H1 (cell line): ENCODE measurements at regions not wholly inside any gene's neighbourhood (a gene's known extent, or its start where the extent isn't known, plus 50 kb on each side); places are given as distances from the start of the nearest gene placed in this dataset.

Source experiments
- EP300 ChIP-seq, 2 experiments: IDR thresholded peaks; 1 replicate in 1 of 2; 2 replicates in 1 of 2; pipeline ENCODE4 v1.6.1; 2011 to 2012; ENCODE audit warnings: low read depth in 2 of 2, low read length in 2 of 2, mild to moderate bottlenecking in 2 of 2, borderline replicate concordance in 1 of 2, inconsistent platforms in 1 of 2, moderate library complexity in 1 of 2
- FOSL1 ChIP-seq: IDR thresholded peaks from 2 replicates; pipeline ENCODE4 v1.6.1; 2011; ENCODE audit warnings: mild to moderate bottlenecking, low read depth, low read length, moderate library complexity; ENCODE audit not compliant: insufficient read depth
- JUN ChIP-seq: IDR thresholded peaks from 2 replicates; pipeline ENCODE4 v1.6.1; 2011; ENCODE audit warnings: low read depth, mild to moderate bottlenecking, improper control_type of control experiment, low read length
- TAF1 ChIP-seq: IDR thresholded peaks from 2 replicates; pipeline ENCODE4 v1.6.1; 2011; ENCODE audit warnings: mild to moderate bottlenecking, low read depth, low read length
- TF ChIP-seq, protein P1 (sequence below): fragments of 300-600 bp; sonication (generic); IDR thresholded peaks from 2 replicates; pipeline ENCODE4 v1.7.1; 2012; ENCODE audit warnings: low read length, moderate library complexity, mild to moderate bottlenecking, inconsistent platforms; ENCODE audit not compliant: insufficient replicate concordance
- TF ChIP-seq, protein P2 (sequence below): IDR thresholded peaks from 2 replicates; pipeline ENCODE4 v1.6.1; 2012; ENCODE audit warnings: low read length, inconsistent platforms

DNA sequence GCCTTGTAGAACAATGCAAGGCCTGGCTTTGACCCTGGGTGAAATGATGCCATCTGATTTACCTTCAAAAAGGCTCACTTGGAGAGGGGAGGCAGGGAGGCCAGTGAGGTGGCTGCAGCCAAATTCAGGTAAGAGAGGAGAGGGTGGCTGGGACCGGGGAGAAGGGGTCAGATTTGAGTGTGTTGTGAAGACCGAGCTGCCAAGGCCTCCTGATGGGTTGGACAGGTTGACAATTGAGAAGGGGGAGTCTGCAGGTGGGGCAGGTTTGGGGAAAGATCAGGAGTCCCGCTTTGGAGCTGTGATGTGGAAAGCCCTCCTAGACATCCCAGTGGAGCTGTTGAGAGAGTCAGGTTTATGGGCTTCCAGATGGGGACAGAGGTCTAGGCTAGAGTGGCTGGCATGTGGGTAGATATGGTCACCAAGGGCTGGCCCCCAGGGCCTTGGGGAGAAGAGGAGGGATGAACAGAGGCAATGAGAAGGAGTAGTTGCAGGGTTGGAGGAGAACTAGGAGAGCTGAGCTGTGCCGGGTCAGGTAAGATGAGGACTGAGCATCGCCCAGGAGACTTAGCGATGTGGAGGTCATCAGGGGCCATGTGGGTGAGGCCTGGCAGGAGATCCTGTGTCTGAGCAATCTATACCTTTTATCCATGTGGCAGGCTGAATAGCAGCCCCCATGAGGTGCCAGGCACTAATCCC lies 70.5 kb upstream of the TOX2 start (continued):
- TF ChIP-seq, protein P1, sequence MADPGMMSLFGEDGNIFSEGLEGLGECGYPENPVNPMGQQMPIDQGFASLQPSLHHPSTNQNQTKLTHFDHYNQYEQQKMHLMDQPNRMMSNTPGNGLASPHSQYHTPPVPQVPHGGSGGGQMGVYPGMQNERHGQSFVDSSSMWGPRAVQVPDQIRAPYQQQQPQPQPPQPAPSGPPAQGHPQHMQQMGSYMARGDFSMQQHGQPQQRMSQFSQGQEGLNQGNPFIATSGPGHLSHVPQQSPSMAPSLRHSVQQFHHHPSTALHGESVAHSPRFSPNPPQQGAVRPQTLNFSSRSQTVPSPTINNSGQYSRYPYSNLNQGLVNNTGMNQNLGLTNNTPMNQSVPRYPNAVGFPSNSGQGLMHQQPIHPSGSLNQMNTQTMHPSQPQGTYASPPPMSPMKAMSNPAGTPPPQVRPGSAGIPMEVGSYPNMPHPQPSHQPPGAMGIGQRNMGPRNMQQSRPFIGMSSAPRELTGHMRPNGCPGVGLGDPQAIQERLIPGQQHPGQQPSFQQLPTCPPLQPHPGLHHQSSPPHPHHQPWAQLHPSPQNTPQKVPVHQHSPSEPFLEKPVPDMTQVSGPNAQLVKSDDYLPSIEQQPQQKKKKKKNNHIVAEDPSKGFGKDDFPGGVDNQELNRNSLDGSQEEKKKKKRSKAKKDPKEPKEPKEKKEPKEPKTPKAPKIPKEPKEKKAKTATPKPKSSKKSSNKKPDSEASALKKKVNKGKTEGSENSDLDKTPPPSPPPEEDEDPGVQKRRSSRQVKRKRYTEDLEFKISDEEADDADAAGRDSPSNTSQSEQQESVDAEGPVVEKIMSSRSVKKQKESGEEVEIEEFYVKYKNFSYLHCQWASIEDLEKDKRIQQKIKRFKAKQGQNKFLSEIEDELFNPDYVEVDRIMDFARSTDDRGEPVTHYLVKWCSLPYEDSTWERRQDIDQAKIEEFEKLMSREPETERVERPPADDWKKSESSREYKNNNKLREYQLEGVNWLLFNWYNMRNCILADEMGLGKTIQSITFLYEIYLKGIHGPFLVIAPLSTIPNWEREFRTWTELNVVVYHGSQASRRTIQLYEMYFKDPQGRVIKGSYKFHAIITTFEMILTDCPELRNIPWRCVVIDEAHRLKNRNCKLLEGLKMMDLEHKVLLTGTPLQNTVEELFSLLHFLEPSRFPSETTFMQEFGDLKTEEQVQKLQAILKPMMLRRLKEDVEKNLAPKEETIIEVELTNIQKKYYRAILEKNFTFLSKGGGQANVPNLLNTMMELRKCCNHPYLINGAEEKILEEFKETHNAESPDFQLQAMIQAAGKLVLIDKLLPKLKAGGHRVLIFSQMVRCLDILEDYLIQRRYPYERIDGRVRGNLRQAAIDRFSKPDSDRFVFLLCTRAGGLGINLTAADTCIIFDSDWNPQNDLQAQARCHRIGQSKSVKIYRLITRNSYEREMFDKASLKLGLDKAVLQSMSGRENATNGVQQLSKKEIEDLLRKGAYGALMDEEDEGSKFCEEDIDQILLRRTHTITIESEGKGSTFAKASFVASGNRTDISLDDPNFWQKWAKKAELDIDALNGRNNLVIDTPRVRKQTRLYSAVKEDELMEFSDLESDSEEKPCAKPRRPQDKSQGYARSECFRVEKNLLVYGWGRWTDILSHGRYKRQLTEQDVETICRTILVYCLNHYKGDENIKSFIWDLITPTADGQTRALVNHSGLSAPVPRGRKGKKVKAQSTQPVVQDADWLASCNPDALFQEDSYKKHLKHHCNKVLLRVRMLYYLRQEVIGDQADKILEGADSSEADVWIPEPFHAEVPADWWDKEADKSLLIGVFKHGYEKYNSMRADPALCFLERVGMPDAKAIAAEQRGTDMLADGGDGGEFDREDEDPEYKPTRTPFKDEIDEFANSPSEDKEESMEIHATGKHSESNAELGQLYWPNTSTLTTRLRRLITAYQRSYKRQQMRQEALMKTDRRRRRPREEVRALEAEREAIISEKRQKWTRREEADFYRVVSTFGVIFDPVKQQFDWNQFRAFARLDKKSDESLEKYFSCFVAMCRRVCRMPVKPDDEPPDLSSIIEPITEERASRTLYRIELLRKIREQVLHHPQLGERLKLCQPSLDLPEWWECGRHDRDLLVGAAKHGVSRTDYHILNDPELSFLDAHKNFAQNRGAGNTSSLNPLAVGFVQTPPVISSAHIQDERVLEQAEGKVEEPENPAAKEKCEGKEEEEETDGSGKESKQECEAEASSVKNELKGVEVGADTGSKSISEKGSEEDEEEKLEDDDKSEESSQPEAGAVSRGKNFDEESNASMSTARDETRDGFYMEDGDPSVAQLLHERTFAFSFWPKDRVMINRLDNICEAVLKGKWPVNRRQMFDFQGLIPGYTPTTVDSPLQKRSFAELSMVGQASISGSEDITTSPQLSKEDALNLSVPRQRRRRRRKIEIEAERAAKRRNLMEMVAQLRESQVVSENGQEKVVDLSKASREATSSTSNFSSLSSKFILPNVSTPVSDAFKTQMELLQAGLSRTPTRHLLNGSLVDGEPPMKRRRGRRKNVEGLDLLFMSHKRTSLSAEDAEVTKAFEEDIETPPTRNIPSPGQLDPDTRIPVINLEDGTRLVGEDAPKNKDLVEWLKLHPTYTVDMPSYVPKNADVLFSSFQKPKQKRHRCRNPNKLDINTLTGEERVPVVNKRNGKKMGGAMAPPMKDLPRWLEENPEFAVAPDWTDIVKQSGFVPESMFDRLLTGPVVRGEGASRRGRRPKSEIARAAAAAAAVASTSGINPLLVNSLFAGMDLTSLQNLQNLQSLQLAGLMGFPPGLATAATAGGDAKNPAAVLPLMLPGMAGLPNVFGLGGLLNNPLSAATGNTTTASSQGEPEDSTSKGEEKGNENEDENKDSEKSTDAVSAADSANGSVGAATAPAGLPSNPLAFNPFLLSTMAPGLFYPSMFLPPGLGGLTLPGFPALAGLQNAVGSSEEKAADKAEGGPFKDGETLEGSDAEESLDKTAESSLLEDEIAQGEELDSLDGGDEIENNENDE: no peak
- TF ChIP-seq JUN (no peak), TAF1 (no peak), FOSL1 (no peak), EP300 (IDR thresholded peaks at IDR 0.05; ENCODE audit: borderline replicate concordance in 1 of 2, low read depth in 2 of 2, low read length in 2 of 2) (no peak)
- TF ChIP-seq, protein P2, sequence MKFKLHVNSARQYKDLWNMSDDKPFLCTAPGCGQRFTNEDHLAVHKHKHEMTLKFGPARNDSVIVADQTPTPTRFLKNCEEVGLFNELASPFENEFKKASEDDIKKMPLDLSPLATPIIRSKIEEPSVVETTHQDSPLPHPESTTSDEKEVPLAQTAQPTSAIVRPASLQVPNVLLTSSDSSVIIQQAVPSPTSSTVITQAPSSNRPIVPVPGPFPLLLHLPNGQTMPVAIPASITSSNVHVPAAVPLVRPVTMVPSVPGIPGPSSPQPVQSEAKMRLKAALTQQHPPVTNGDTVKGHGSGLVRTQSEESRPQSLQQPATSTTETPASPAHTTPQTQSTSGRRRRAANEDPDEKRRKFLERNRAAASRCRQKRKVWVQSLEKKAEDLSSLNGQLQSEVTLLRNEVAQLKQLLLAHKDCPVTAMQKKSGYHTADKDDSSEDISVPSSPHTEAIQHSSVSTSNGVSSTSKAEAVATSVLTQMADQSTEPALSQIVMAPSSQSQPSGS: no peak
